ENCODE measurements at regions not wholly inside any gene's neighbourhood (a gene's known extent, or its start where the extent isn't known, plus 50 kb on each side); places are given as distances from the start of the nearest gene placed in this dataset.

DNA sequence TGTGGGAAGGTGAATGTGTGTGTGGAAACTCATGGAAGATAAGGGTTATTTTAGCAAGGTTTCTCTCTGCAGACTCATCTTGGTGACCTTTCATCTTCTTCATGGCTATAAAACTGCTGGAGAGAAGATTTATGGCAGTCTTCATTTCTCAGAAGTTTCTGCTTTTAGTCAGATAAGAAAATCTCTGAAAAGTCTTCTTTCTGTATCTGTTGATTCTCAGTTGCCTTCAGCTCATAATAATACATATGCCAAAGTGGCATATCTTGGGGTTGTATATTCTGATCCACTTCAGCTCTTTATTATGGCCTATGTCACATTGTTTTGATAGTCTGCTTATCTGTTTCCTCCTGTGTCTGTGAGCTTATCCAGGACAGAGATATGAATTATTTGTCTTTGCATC is 143.3 kb upstream of the TMTC4 start:
- POLR2A ChIA-PET, result no interaction called here
- H3K27me3 Mint-ChIP-seq, result peaks cover 7% of the 10 kb centered on the region
- no peak overlapping the region for H3K4me3 Mint-ChIP-seq
- CTCF ChIA-PET, result interaction anchor here (0.6 kb wide), 2 partner anchors 166 to 245 kb away, joined by 4 read pairs; no protein-coding TSS in a partner anchor
- H3K9me3 Mint-ChIP-seq, result no peaks in the 10 kb centered on the region
- DNase-seq (no peak), ATAC-seq (no peak)
- no peaks in the 10 kb centered on the region for H3K4me1 Mint-ChIP-seq (ENCODE audit: low read depth)
- intact Hi-C loops (cut with micrococcal nuclease), result no loop called here
- H3K27ac Mint-ChIP-seq, result no peak overlapping the region
- H3K36me3 Mint-ChIP-seq (ENCODE audit: low read depth), result no peaks in the 10 kb centered on the region
- TF ChIP-seq, protein P1, sequence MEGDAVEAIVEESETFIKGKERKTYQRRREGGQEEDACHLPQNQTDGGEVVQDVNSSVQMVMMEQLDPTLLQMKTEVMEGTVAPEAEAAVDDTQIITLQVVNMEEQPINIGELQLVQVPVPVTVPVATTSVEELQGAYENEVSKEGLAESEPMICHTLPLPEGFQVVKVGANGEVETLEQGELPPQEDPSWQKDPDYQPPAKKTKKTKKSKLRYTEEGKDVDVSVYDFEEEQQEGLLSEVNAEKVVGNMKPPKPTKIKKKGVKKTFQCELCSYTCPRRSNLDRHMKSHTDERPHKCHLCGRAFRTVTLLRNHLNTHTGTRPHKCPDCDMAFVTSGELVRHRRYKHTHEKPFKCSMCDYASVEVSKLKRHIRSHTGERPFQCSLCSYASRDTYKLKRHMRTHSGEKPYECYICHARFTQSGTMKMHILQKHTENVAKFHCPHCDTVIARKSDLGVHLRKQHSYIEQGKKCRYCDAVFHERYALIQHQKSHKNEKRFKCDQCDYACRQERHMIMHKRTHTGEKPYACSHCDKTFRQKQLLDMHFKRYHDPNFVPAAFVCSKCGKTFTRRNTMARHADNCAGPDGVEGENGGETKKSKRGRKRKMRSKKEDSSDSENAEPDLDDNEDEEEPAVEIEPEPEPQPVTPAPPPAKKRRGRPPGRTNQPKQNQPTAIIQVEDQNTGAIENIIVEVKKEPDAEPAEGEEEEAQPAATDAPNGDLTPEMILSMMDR (IDR thresholded peaks at IDR 0.05), result no peak

DNA sequence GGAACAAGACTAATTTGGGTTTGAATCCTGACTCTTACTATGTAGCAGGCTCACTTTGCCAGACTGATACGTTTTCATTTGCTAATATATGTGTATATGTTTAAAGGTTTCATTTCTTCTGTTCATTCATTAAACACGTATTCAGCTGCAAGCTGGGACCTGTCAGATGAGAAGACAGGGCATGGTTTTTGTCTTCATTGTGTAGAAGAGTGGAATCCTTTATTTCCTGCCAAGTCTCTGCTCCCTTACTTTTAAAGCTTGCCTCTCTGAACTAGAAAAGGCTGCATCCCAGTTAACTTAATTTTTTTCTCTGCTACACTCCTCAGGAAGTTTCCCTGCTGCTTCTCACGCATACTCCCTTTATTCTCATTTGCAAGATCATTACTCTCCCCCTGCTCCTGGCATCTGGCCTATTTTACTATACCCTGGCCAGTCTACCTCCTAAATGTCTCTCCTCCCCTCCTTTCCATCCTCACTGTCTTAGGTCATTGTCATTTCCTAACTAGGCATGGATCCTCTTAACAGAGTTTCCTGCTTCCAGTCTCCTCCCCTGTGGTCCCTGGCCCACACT is 141.0 kb upstream of the TMTC4 start:
- ATAC-seq (no peak), DNase-seq (no peak)
- POLR2A ChIA-PET, result no interaction called here
- no peaks in the 10 kb centered on the region for H3K4me1 Mint-ChIP-seq (ENCODE audit: low read depth)
- H3K27me3 Mint-ChIP-seq, result peaks cover 8% of the 10 kb centered on the region
- intact Hi-C loops (cut with micrococcal nuclease), result no loop called here
- CTCF ChIA-PET, result no interaction called here
- H3K9me3 Mint-ChIP-seq, result no peaks in the 10 kb centered on the region
- TF ChIP-seq, protein P1 (IDR thresholded peaks at IDR 0.05), result no peak
- no peaks in the 10 kb centered on the region for H3K36me3 Mint-ChIP-seq (ENCODE audit: low read depth)
- H3K27ac Mint-ChIP-seq, result no peak overlapping the region
- H3K4me3 Mint-ChIP-seq, result no peak overlapping the region

DNA sequence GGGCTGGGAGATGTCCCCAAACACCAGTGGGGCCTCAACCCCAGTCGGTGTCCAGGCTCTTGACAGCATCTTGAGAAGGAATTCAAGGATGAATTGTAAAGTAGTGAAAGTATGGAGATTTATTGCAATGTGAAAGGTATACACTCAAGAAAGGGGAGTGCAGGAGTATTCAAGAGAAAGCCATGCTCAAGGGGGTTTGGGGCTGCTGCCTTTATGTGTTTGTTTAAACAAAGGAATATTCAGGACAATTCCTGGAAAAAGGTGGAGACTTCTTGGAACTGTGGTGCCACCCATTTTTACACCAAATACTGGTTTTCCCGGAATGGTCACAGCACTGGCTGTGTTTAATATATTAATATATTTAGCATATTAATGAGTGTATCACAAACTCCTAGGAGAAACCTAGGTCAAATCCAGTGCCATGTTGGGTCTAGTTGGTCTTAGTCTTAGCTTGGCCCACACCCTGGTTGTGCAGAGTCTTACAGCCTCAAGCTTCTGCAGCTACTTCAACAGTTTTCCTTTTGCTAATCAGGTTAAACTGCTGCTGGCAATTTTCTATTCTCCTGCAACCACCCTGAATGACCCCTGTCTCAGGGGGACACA is 138.5 kb upstream of the TMTC4 start:
- ChIA-PET CTCF (no interaction called here), POLR2A (interaction anchor here (0.6 kb wide), 1 partner anchor 60 kb away, joined by 3 read pairs; no protein-coding TSS in a partner anchor)
- TF ChIP-seq, protein P1 (IDR thresholded peaks at IDR 0.05), result no peak
- H3K9me3 Mint-ChIP-seq, result no peaks in the 10 kb centered on the region
- ATAC-seq (no peak), DNase-seq (no peak)
- H3K4me1 Mint-ChIP-seq (ENCODE audit: low read depth), result no peaks in the 10 kb centered on the region
- H3K27ac Mint-ChIP-seq, result no peak overlapping the region
- no peak overlapping the region for H3K4me3 Mint-ChIP-seq
- intact Hi-C loops (cut with micrococcal nuclease), result no loop called here
- no peaks in the 10 kb centered on the region for H3K36me3 Mint-ChIP-seq (ENCODE audit: low read depth)
- peaks cover 18% of the 10 kb centered on the region for H3K27me3 Mint-ChIP-seq

DNA sequence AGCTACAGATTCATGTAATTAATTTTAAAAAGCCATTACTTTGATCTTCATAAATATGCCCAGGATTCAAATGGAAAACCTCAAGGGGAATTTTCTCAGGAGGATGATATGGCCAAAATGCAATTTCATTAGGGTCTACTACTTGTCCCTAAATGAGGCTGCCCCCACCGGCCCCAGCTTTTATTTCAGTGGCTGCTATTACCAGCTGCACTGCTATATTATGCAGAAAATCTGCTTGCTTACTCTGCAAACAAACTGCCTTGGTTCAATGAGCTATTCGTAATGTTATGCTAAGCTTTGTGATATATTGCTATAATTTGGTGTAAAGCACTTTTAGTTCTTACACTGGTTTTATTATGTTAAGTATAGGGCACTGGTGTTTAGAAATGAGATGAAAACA is 137.3 kb upstream of the TMTC4 start:
- Mint-ChIP-seq H3K4me3 (no peak overlapping the region), H3K27ac (no peak overlapping the region), H3K9me3 (no peaks in the 10 kb centered on the region), H3K4me1 (ENCODE audit: low read depth) (no peaks in the 10 kb centered on the region), H3K27me3 (peaks cover 19% of the 10 kb centered on the region), H3K36me3 (ENCODE audit: low read depth) (no peaks in the 10 kb centered on the region)
- TF ChIP-seq, protein P1 (IDR thresholded peaks at IDR 0.05), result no peak
- CTCF ChIA-PET, result interaction anchor here (1.1 kb wide), 1 partner anchor 10 kb away, joined by 4 read pairs; no protein-coding TSS in a partner anchor
- POLR2A ChIA-PET, result no interaction called here
- intact Hi-C loops (cut with micrococcal nuclease), result no loop called here
- DNase-seq (no peak), ATAC-seq (no peak)

DNA sequence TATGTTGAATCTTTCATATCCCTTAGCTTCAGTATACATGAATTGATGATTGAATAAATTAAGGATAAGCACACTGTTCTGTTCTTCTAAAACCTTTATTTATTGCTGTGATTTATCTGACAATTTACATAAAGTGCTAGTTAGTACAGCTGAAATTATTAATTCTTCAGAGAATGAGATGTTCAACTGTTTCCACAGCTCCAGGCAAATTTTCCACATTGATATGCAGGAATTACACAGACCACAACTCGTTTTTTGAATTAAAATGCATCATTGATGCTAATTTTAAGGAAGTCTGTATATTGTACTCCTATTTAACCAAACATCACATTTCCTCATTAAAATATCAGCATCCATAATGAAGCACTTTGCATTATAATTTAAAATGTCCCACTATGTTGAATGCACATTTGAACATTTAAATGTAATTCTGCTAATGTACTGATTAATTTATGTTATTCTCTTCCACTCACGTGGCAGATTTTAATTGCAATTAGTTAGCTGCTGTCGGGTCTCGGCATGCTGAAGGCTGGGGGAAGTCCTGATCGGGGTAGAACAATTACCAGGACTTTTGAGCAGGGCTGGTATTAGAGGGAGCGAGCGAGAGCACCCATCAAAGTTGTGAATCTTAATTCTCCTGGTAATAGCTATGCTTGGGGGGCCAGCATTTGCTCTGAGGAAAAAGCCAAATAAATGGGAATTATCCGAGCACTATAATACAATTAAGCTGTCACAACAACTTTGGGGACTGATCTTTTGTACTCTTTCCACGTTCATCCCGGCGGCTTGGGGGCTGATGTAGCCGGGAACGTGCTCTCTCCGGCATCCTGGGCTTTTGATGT is 136.7 kb upstream of the TMTC4 start:
- Mint-ChIP-seq H3K9me3 (no peaks in the 10 kb centered on the region), H3K27ac (no peak overlapping the region), H3K36me3 (ENCODE audit: low read depth) (no peaks in the 10 kb centered on the region), H3K4me3 (no peak overlapping the region), H3K4me1 (ENCODE audit: low read depth) (no peaks in the 10 kb centered on the region), H3K27me3 (peaks cover 19% of the 10 kb centered on the region)
- DNase-seq (no peak), ATAC-seq (no peak)
- TF ChIP-seq, protein P1 (IDR thresholded peaks at IDR 0.05), result no peak
- POLR2A ChIA-PET, result interaction anchor here (0.6 kb wide), 1 partner anchor 9 kb away, joined by 3 read pairs; no protein-coding TSS in a partner anchor
- CTCF ChIA-PET, result interaction anchor here (1.1 kb wide), 1 partner anchor 10 kb away, joined by 4 read pairs; no protein-coding TSS in a partner anchor
- intact Hi-C loops (cut with micrococcal nuclease), result no loop called here

Data from activated CD8-positive, alpha-beta T cell treated with anti-CD3 and anti-CD28 coated beads for 36 hours (primary cell).